ENCODE measurements at regions not wholly inside any gene's neighbourhood (a gene's known extent, or its start where the extent isn't known, plus 50 kb on each side); places are given as distances from the start of the nearest gene placed in this dataset.

DNA sequence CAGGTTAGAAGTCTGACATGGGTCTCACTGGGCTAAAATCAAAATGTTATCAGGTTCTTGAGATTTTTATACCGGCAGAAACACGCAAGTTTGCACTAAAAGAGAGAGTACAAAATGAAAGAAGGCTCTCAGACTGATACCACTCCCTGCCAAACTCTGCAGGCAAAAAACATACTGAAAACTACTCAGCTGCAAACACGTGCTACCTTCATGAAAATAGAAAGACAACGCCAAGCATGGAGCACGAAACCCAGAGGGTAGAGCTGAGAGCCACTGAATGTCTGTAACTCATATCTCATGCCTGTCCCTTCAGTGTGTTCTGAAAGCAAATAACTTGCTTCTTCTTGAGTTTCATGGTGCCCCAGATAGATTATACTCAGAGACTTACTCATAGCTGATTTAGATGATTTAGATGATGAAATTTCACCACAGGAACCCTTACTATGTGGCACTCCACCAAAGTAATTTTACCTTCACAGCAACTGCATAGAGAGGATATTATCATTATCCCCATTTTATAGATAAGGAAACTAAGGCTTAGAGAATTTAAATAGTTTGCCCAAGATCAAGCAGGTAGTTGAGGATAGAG lies 313.0 kb upstream of the SLC39A10 start:
- no peak overlapping the region for H3K27ac Mint-ChIP-seq

DNA sequence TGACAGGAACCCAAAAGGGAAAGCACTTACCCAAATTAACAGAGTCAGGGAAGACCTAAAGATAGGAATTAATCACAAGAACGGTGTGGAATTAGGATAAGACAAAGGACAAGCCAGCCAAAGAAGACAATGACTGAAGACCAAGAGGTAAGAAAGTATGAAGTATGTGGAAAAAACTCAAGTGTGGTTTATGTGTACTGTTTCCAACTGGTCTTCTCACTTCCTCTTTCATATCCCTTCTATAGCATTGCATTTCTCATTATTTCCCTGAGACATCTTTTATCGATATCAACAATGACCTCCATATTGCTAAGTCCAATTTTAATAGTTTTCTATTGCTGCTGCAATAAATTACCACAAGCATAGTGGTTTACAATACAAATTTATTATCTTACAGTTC lies 313.5 kb upstream of the SLC39A10 start:
- peaks cover 19% of the 10 kb centered on the region for H3K4me1 Mint-ChIP-seq
- no peaks in the 10 kb centered on the region for H3K36me3 ChIP-seq (replicated peaks in 1 of 2; ENCODE audit: control extremely low read depth in 1 of 2, control insufficient read depth in 1 of 2, extremely low read depth in 1 of 2, insufficient read depth in 2 of 2, low read length in 1 of 2)
- ChIA-PET POLR2A (no interaction called here), CTCF (no interaction called here)
- intact Hi-C loops (cut with micrococcal nuclease), result no loop called here
- WGBS (ENCODE audit: insufficient coverage), result no CpG with 5 or more reads among the region's 2 CpGs
- no peaks in the 10 kb centered on the region for H3K9me3 Mint-ChIP-seq (ENCODE audit: insufficient read depth)
- peaks cover 4 to 9% of the 10 kb centered on the region in 2 donors for H3K4me1 ChIP-seq (ENCODE audit: control insufficient read depth in 2 of 2, insufficient read depth in 2 of 2, low read length in 2 of 2)
- H3K27ac Mint-ChIP-seq, result no peak overlapping the region
- no peak overlapping the region for H3K4me3 Mint-ChIP-seq
- no peak overlapping the region for H3K9ac ChIP-seq (ENCODE audit: low read length)
- no peaks in the 10 kb centered on the region for H3K27me3 Mint-ChIP-seq
- H3K27me3 ChIP-seq (replicated peaks in 1 of 4; ENCODE audit: control extremely low read depth in 1 of 4, control insufficient read depth in 3 of 4, insufficient read depth in 4 of 4, low read length in 3 of 4), result no peaks in the 10 kb centered on the region
- H3K4me2 ChIP-seq (replicated peaks; ENCODE audit: low read depth, low read length, poor library complexity, severe bottlenecking), result peak overlapping the region; percentile 2
- peaks cover 0 to 4% (median 0%) of the 10 kb centered on the region in 3 donors for H3K9me3 ChIP-seq (ENCODE audit: control extremely low read depth in 1 of 3, control insufficient read depth in 2 of 3, insufficient read depth in 1 of 3, low read length in 2 of 3)
- no peak for TF ChIP-seq EZH2 (IDR thresholded peaks at IDR 0.05; ENCODE audit: borderline replicate concordance, insufficient read depth, low read depth, low read length, poor library complexity, severe bottlenecking)
- TF ChIP-seq, protein P1, sequence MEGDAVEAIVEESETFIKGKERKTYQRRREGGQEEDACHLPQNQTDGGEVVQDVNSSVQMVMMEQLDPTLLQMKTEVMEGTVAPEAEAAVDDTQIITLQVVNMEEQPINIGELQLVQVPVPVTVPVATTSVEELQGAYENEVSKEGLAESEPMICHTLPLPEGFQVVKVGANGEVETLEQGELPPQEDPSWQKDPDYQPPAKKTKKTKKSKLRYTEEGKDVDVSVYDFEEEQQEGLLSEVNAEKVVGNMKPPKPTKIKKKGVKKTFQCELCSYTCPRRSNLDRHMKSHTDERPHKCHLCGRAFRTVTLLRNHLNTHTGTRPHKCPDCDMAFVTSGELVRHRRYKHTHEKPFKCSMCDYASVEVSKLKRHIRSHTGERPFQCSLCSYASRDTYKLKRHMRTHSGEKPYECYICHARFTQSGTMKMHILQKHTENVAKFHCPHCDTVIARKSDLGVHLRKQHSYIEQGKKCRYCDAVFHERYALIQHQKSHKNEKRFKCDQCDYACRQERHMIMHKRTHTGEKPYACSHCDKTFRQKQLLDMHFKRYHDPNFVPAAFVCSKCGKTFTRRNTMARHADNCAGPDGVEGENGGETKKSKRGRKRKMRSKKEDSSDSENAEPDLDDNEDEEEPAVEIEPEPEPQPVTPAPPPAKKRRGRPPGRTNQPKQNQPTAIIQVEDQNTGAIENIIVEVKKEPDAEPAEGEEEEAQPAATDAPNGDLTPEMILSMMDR (IDR thresholded peaks at IDR 0.05), result no peak
- no peaks in the 10 kb centered on the region for H3K79me2 ChIP-seq (ENCODE audit: control insufficient read depth, insufficient read depth, low read length)
- H4K20me1 ChIP-seq (ENCODE audit: control insufficient read depth, insufficient read depth, low read length, poor library complexity, severe bottlenecking), result no peaks in the 10 kb centered on the region
- ATAC-seq (ENCODE audit: low read depth), result peak; percentile 62
- H3K27ac ChIP-seq (ENCODE audit: low read length in 2 of 2), result no peak overlapping the region
- peak; percentile 16 for DNase-seq
- H3K4me3 ChIP-seq (ENCODE audit: control extremely low read depth in 1 of 5, extremely low read depth in 1 of 5, insufficient read depth in 1 of 5, low read depth in 2 of 5, low read length in 4 of 5), result no peak overlapping the region
- no peak overlapping the region for H2AFZ ChIP-seq (ENCODE audit: insufficient read depth, low read depth, low read length, poor library complexity, severe bottlenecking)

More for the DNA sequence above, 313.0 kb upstream of the SLC39A10 start:
- no peak for TF ChIP-seq EZH2 (IDR thresholded peaks at IDR 0.05; ENCODE audit: borderline replicate concordance, insufficient read depth, low read depth, low read length, poor library complexity, severe bottlenecking)
- TF ChIP-seq, protein P1 (IDR thresholded peaks at IDR 0.05), result no peak
- Mint-ChIP-seq H3K4me1 (peaks cover 19% of the 10 kb centered on the region), H3K27me3 (no peaks in the 10 kb centered on the region), H3K9me3 (ENCODE audit: insufficient read depth) (no peaks in the 10 kb centered on the region), H3K4me3 (no peak overlapping the region)
- peaks cover 0 to 4% (median 0%) of the 10 kb centered on the region in 3 donors for H3K9me3 ChIP-seq (ENCODE audit: control extremely low read depth in 1 of 3, control insufficient read depth in 2 of 3, insufficient read depth in 1 of 3, low read length in 2 of 3)
- no peaks in the 10 kb centered on the region for H3K79me2 ChIP-seq (ENCODE audit: control insufficient read depth, insufficient read depth, low read length)
- H3K27me3 ChIP-seq (replicated peaks in 1 of 4; ENCODE audit: control extremely low read depth in 1 of 4, control insufficient read depth in 3 of 4, insufficient read depth in 4 of 4, low read length in 3 of 4), result no peaks in the 10 kb centered on the region
- no peaks in the 10 kb centered on the region for H3K36me3 ChIP-seq (replicated peaks in 1 of 2; ENCODE audit: control extremely low read depth in 1 of 2, control insufficient read depth in 1 of 2, extremely low read depth in 1 of 2, insufficient read depth in 2 of 2, low read length in 1 of 2)
- DNase-seq (no peak), ATAC-seq (ENCODE audit: low read depth) (no peak)
- H3K9ac ChIP-seq (ENCODE audit: low read length), result no peak overlapping the region
- WGBS (ENCODE audit: insufficient coverage), result 80% methylated on average over 1 of the region's 5 CpGs
- no peaks in the 10 kb centered on the region for H4K20me1 ChIP-seq (ENCODE audit: control insufficient read depth, insufficient read depth, low read length, poor library complexity, severe bottlenecking)
- H3K4me2 ChIP-seq (replicated peaks; ENCODE audit: low read depth, low read length, poor library complexity, severe bottlenecking), result peak overlapping the region; percentile 2
- ChIA-PET CTCF (no interaction called here), POLR2A (no interaction called here)
- no peak overlapping the region for H3K27ac ChIP-seq (ENCODE audit: low read length in 2 of 2)
- H2AFZ ChIP-seq (ENCODE audit: insufficient read depth, low read depth, low read length, poor library complexity, severe bottlenecking), result no peak overlapping the region
- no peak overlapping the region for H3K4me3 ChIP-seq (ENCODE audit: control extremely low read depth in 1 of 5, extremely low read depth in 1 of 5, insufficient read depth in 1 of 5, low read depth in 2 of 5, low read length in 4 of 5)
- intact Hi-C loops (cut with micrococcal nuclease), result no loop called here
- H3K4me1 ChIP-seq (ENCODE audit: control insufficient read depth in 2 of 2, insufficient read depth in 2 of 2, low read length in 2 of 2), result peaks cover 4 to 9% of the 10 kb centered on the region in 2 donors

Measured in B cell (primary cell).